Activated CD8-positive, alpha-beta memory T cell treated with anti-CD3 and anti-CD28 coated beads for 48 hours (primary cell): ENCODE measurements at regions not wholly inside any gene's neighbourhood (a gene's known extent, or its start where the extent isn't known, plus 50 kb on each side); places are given as distances from the start of the nearest gene placed in this dataset.
"Not testable (repeated sequence)": the region's sequence is repeated elsewhere in the genome, so short reads cannot be mapped to it uniquely, and the experiment has no call there.

Experiments used
- DNase-seq, 3 experiments: peaks; one replicate each; pipeline ENCODE4 v3.0.0-alpha.2; 2020; ENCODE audit warnings: low read depth in 2 of 3, low spot score in 2 of 3

GRCh38 chr17:5745111-5745813, 161.0 kb upstream of the NLRP1 start:
- no peak for DNase-seq

- DNase-seq, result no peak
These were observed 163.0 kb upstream of the NLRP1 start for GRCh38 chr17:5747276-5747675.

GRCh38 chr17:5747964-5748363, 163.7 kb upstream of the NLRP1 start:
- no peak for DNase-seq

- DNase-seq, result no peak
These were observed 169.1 kb upstream of the NLRP1 start for GRCh38 chr17:5753421-5753820.

GRCh38 chr17:5757314-5757907, 173.1 kb upstream of the NLRP1 start:
- DNase-seq, result no peak

GRCh38 chr17:5758651-5759050, 174.3 kb upstream of the NLRP1 start:
- DNase-seq, result no peak

GRCh38 chr17:5759501-5759925, 175.2 kb upstream of the NLRP1 start:
- no peak for DNase-seq

GRCh38 chr17:5762191-5762590, 177.9 kb upstream of the NLRP1 start:
- DNase-seq, result no peak

- DNase-seq, result no peak
These were observed 179.4 kb upstream of the NLRP1 start for GRCh38 chr17:5763595-5764306.

GRCh38 chr17:5769593-5770354, 185.5 kb upstream of the NLRP1 start:
- DNase-seq, result no peak

GRCh38 chr17:5770441-5771270, 186.3 kb upstream of the NLRP1 start:
- no peak for DNase-seq

- DNase-seq, result not testable (repeated sequence)
These were observed 186.9 kb upstream of the NLRP1 start for GRCh38 chr17:5771271-5771577.

- not testable (repeated sequence) for DNase-seq
These were observed 187.7 kb upstream of the NLRP1 start for GRCh38 chr17:5772017-5772416.

- no peak for DNase-seq
These were observed 188.4 kb upstream of the NLRP1 start for GRCh38 chr17:5772720-5773119.

GRCh38 chr17:5773816-5774360, 189.6 kb upstream of the NLRP1 start:
- no peak for DNase-seq

GRCh38 chr17:5775098-5775497, 190.8 kb upstream of the NLRP1 start:
- no peak for DNase-seq

GRCh38 chr17:5780476-5780875, 196.2 kb upstream of the NLRP1 start:
- DNase-seq, result no peak

- no peak for DNase-seq
These were observed 197.1 kb upstream of the NLRP1 start for GRCh38 chr17:5781236-5781927.

GRCh38 chr17:5783269-5783668, 199.0 kb upstream of the NLRP1 start:
- DNase-seq, result no peak

- DNase-seq, result no peak
These were observed 199.5 kb upstream of the NLRP1 start for GRCh38 chr17:5783851-5784250.
